ENCODE measurements at regions not wholly inside any gene's neighbourhood (a gene's known extent, or its start where the extent isn't known, plus 50 kb on each side); places are given as distances from the start of the nearest gene placed in this dataset.

GRCh38 chr2:203813684-203814083, 53.9 kb upstream of the CTLA4 start:
- no peak for DNase-seq (ENCODE audit: low spot score)

- DNase-seq (ENCODE audit: low spot score): peak; percentile 84
Observed at GRCh38 chr2:203814661-203815540, 52.7 kb upstream of the CTLA4 start.

GRCh38 chr2:203815541-203815898, 52.1 kb upstream of the CTLA4 start:
- DNase-seq (ENCODE audit: low spot score): no peak

GRCh38 chr2:203817147-203817546, 50.4 kb upstream of the CTLA4 start:
- DNase-seq (ENCODE audit: low spot score): no peak
